ENCODE measurements at regions not wholly inside any gene's neighbourhood (a gene's known extent, or its start where the extent isn't known, plus 50 kb on each side); places are given as distances from the start of the nearest gene placed in this dataset.
"Not testable (repeated sequence)": the region's sequence is repeated elsewhere in the genome, so short reads cannot be mapped to it uniquely, and the experiment has no call there.

DNA sequence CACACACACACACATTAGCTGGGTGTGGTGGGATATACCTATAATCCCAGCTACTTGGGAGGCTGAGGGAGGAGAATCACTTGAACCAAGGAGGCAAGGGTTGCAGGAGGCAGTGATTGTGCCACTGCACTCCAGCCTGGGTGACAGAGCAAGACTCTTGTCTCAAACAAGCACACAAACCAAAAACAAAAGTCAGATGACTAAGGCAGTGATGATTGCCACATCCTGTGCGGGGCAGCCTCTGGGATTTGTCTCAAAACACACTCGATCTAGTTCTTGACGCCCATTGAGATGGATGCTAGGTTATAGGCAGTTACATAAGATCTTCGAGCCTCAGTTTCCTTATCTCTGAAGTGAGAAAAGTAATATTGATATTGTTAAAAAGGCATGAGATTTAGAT is 57.8 kb upstream of the NBPF8 start:
- not testable (repeated sequence) for H3K4me1 Mint-ChIP-seq; H3K36me3 Mint-ChIP-seq (ENCODE audit: low read depth); DNase-seq (ENCODE audit: low read depth, low spot score); H3K27me3 Mint-ChIP-seq (ENCODE audit: low read depth); H3K27ac Mint-ChIP-seq (ENCODE audit: unreplicated experiment); H3K9me3 Mint-ChIP-seq; H3K4me3 Mint-ChIP-seq

DNA sequence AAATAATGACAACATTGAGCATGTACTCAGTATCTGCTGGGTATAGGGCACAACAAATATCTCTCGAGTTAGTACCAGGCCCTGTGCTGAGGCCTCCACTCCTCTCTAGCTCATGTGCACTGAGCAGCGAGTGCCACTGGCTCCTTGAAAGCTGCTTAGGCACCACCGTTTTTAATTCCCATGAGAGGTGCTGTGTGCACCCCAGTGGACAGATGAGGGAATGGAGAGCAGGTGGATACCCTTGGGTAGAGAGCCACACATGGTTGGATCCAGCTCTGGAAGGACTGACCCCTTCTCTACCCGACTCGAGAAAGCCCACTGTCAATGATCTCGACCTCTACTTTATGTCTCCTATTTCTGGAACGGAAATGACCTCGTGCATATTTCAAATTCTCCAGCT is 58.7 kb upstream of the NBPF8 start:
- not testable (repeated sequence) for H3K4me3 Mint-ChIP-seq; H3K27ac Mint-ChIP-seq (ENCODE audit: unreplicated experiment); H3K36me3 Mint-ChIP-seq (ENCODE audit: low read depth); H3K9me3 Mint-ChIP-seq; H3K27me3 Mint-ChIP-seq (ENCODE audit: low read depth); H3K4me1 Mint-ChIP-seq; DNase-seq (ENCODE audit: low read depth, low spot score)
- TF ChIP-seq, protein P1, sequence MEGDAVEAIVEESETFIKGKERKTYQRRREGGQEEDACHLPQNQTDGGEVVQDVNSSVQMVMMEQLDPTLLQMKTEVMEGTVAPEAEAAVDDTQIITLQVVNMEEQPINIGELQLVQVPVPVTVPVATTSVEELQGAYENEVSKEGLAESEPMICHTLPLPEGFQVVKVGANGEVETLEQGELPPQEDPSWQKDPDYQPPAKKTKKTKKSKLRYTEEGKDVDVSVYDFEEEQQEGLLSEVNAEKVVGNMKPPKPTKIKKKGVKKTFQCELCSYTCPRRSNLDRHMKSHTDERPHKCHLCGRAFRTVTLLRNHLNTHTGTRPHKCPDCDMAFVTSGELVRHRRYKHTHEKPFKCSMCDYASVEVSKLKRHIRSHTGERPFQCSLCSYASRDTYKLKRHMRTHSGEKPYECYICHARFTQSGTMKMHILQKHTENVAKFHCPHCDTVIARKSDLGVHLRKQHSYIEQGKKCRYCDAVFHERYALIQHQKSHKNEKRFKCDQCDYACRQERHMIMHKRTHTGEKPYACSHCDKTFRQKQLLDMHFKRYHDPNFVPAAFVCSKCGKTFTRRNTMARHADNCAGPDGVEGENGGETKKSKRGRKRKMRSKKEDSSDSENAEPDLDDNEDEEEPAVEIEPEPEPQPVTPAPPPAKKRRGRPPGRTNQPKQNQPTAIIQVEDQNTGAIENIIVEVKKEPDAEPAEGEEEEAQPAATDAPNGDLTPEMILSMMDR (conservative IDR thresholded peaks at IDR 0.05), result peak; percentile 16

DNA sequence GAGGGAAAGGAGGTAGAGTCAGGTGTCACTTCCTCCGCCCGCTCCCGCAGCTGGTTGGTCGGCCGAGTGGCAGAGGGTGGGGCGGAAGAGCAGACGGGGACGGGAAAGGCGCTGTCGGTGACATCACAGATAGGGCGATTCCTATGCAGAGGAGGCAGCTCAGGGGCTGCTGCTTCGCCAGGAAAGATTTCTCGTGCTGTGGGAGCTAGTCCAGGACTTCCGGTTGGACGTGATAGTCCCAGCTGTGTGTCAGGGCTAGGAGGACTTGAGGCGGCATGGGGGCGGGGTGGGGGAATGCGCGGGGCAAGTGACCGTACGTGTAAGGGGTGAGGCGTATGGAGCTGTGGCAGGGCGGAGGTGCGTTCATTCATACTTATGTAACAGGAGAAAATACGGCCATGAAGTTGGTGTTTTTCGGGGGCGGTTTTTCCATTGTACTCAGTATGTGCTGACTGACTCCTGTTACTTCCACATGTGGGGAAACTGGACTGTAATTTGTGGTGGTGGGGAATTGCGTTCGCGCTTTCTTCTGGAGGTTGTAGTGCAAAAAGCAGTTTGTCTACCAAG is 60.1 kb upstream of the NBPF8 start:
- Mint-ChIP-seq H3K27ac (ENCODE audit: unreplicated experiment) (peak overlapping the region; percentile 100), H3K4me3 (peak overlapping the region; percentile 92)
- not testable (repeated sequence) for H3K36me3 Mint-ChIP-seq (ENCODE audit: low read depth); H3K27me3 Mint-ChIP-seq (ENCODE audit: low read depth); H3K4me1 Mint-ChIP-seq; H3K9me3 Mint-ChIP-seq
- DNase-seq (ENCODE audit: low read depth, low spot score), result peak; percentile 40

DNA sequence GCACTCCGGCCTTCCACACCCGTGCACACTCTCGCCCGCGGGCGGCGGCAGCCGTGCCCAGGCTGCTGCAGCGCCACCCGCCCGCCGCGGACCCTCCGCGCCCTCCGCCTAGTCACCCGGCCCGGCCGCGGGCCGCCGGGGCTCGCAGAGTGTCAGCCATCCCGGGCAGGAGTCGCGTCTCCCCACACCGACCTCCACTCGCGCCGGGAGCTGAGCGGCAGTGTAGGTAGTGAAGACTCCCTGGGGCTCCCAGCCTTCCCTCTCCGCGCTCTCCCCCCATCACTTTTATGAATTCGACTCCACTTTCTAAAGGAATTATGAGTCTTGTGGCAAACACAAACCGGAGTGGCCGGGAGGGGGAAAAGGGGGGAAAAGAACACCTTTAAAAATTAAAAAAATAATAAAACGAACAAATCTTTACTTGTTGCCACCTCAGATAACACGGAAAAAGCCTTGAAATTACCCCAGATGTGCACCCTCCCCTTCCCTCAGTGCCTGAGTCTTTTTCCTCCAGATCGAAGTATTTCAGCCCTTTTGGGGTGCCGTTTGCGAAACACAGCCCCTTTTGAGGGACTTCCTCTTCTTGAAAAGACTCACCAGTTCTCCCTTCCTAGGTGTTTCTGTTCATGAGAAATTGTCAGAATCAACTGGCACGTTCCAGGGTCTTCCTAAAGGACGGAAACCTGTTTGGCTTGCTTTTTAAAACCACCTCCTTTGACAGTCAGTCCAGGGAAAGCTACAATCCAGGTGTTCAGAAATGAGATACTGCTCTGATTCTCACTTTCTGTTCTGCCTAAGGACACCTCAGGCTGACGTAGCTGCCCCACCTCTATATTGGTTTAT is 72.4 kb upstream of the NBPF8 start:
- H3K9me3 Mint-ChIP-seq; H3K27ac Mint-ChIP-seq (ENCODE audit: unreplicated experiment); H3K36me3 Mint-ChIP-seq (ENCODE audit: low read depth); DNase-seq (ENCODE audit: low read depth, low spot score); H3K27me3 Mint-ChIP-seq (ENCODE audit: low read depth); H3K4me1 Mint-ChIP-seq: not testable (repeated sequence)
- peak overlapping the region; percentile 70 for H3K4me3 Mint-ChIP-seq

DNA sequence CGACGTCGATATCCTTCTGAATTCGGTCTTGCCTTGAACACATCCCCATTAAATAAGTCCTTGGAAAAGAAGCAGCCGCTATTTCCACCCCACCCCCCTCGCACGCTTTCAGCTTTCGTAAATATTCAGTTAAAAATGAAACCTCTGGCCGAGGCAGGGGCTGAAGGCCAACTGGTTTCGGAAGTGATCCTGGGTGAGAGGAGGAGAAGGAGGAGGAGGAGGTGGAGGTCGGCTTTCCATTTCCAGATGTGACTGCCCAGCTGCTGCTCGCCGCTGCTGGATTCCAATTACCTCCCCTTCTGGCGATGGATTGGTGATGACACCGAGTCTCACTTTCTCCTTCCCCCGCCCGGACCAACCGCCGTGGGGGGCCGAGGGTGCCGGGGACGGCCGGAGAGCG is 73.1 kb upstream of the NBPF8 start:
- H3K9me3 Mint-ChIP-seq; DNase-seq (ENCODE audit: low read depth, low spot score); H3K4me1 Mint-ChIP-seq; H3K27ac Mint-ChIP-seq (ENCODE audit: unreplicated experiment); H3K36me3 Mint-ChIP-seq (ENCODE audit: low read depth); H3K27me3 Mint-ChIP-seq (ENCODE audit: low read depth): not testable (repeated sequence)
- H3K4me3 Mint-ChIP-seq, result peak overlapping the region; percentile 79

DNA sequence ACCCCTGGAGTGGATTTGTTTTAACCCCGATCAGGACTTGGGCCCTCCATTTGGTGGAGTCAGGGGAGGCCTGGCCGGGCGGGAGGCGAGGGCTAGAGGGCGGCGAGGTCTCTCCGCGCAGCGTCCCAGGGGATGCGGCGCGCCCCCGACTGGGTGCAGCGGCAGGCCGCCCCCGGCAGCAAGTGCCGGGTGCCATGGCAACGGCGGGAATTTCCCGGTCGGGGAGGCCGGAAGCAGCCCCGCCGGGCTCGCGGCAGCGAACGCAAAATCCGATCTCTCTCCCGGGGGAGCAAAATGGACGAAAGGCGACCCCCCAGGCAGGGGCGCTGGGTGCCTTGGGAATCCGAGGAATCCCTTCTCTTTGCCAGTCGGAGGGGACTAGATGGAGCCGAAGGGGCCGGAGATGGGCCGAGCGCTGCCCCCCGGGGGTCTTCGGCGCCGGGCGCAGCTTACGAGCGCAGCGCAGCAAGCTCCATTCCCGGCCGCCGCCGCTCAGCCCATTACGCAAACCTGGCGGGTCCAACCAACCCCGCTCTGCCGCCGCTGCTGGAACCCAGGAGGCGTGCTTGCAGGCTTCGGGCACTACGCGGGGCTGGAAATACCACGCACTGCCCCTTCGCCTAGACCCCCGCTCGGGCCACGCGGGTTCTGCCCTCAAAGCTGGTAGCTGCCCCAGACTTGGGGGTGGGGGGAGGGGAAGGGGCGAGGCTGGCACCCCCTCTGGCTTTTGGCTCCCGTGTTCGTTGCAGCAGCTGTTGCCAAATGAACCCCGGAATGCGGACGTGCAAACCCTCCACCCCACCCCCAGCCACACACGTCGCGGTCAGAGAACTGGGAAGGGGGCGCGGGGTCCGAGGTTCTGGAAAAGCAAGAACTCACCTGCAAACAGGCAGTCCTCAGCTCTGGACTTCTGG is 73.7 kb upstream of the NBPF8 start:
- H3K4me3 Mint-ChIP-seq; H3K9me3 Mint-ChIP-seq; H3K27ac Mint-ChIP-seq (ENCODE audit: unreplicated experiment); DNase-seq (ENCODE audit: low read depth, low spot score); H3K27me3 Mint-ChIP-seq (ENCODE audit: low read depth); H3K4me1 Mint-ChIP-seq; H3K36me3 Mint-ChIP-seq (ENCODE audit: low read depth): not testable (repeated sequence)

DNA sequence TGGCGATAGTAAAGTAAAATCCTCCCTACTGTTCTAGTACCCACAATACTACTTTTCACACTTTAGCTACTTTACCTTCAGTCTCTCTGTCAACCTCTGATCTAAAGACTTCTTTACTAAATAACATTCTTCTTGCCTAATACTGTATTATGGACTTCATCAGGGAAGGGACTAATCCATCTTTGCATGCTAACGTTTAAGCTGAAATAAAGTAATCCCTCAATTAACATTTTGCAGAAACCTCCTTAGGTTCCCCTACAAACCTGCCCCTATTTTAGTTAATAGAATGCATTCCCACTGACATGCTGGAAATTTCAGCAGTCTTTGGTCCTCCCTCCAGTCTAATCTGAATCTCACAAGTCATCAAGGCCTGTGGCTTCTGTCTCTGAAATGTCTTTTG is 99.1 kb upstream of the NBPF8 start:
- not testable (repeated sequence) for H3K27me3 Mint-ChIP-seq (ENCODE audit: low read depth); H3K27ac Mint-ChIP-seq (ENCODE audit: unreplicated experiment); H3K4me1 Mint-ChIP-seq; H3K36me3 Mint-ChIP-seq (ENCODE audit: low read depth); DNase-seq (ENCODE audit: low read depth, low spot score); H3K4me3 Mint-ChIP-seq; H3K9me3 Mint-ChIP-seq

DNA sequence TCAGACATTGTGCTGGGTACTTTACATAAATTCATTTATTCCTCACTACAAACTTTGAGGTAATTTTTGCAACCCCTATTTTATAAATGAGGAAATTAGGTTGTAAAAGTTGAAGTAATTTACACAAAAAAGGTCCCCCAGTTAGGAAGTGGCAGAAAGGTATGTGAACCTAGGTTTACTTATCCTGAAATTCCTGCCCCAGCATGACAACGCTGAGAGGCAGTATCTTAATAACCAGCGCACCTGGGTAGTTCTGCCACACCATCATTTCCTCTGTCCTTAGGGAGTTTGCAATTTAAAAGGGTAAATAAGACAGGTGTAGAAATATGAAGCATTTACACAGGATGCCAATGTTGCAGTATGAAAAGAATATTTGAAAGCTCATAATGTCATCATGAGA is 102.9 kb upstream of the NBPF8 start:
- not testable (repeated sequence) for H3K4me1 Mint-ChIP-seq; H3K4me3 Mint-ChIP-seq; H3K27ac Mint-ChIP-seq (ENCODE audit: unreplicated experiment); H3K9me3 Mint-ChIP-seq; H3K27me3 Mint-ChIP-seq (ENCODE audit: low read depth); H3K36me3 Mint-ChIP-seq (ENCODE audit: low read depth); DNase-seq (ENCODE audit: low read depth, low spot score)

DNA sequence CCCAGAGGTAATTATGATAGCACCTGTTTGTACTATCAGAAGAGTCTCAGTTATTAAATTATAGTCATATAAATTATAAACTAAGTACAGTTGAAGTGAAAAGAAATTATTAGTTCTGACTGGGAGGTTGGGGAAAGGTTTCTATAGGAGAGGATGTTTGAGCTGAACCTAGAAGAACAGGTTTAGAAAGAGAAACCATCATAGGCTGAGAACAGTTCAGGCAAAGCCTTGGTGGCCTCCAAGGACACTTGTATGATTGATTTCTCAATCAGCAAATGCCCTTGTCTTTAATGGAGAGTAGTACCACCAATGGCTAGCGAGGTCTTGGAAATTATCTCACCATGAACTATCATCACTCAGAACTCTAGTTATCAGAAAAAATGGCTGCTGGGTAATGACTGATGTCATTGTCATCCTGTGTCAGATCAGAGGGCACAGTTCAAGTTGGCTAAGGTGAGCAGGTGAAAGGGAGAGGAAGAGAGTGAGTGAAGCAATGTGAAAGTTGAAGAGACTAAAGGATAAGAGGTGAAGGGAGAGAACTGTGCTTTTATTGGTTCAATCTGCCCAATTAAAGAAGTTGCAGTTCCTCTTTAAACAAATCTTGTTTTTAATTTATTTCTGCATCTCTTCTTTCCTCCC is 105.8 kb upstream of the NBPF8 start:
- not testable (repeated sequence) for H3K4me1 Mint-ChIP-seq; H3K4me3 Mint-ChIP-seq; H3K27ac Mint-ChIP-seq (ENCODE audit: unreplicated experiment); H3K9me3 Mint-ChIP-seq; H3K36me3 Mint-ChIP-seq (ENCODE audit: low read depth); H3K27me3 Mint-ChIP-seq (ENCODE audit: low read depth); DNase-seq (ENCODE audit: low read depth, low spot score)

DNA sequence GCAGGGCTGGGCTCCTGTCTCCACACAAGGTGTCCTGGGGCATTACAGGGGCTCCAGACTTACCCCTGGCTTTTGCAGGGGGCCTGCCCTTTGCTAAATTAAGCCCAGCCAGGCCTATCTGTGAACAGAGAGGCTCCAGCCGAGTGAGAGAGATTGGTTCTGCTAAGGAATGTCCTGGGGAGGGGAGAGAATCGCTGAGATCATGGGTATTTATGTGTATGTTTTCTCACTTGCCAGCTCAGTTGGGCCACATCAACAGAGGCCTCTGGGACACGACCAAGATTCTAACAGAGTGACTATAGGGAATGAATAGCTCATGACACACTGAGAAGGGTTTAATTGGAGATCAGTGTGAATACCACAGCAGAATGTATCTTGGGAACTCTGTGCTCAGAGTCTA is 109.8 kb upstream of the NBPF8 start:
- H3K4me1 Mint-ChIP-seq; H3K27ac Mint-ChIP-seq (ENCODE audit: unreplicated experiment); H3K36me3 Mint-ChIP-seq (ENCODE audit: low read depth); H3K9me3 Mint-ChIP-seq; H3K27me3 Mint-ChIP-seq (ENCODE audit: low read depth); DNase-seq (ENCODE audit: low read depth, low spot score); H3K4me3 Mint-ChIP-seq: not testable (repeated sequence)

DNA sequence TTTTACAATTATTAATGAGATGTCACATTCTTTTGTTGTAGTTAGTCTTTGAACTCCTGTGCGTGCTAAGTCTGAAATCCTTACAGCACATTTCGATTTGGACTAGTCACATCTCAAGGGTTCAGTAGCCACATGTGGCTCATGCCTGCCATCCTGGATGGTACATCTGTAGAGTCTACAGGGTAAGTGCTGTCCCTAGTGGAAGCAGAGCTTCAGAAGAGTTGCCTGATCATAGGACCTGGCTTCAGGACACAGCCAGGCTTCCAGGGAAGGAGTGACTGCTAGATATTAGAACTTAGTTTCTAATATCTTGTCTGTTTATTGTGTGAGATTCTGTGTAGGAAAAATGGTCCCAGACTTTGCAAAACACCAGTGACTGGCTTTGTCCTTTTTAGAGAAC is 110.5 kb upstream of the NBPF8 start:
- DNase-seq (ENCODE audit: low read depth, low spot score); H3K27me3 Mint-ChIP-seq (ENCODE audit: low read depth); H3K27ac Mint-ChIP-seq (ENCODE audit: unreplicated experiment); H3K4me3 Mint-ChIP-seq; H3K36me3 Mint-ChIP-seq (ENCODE audit: low read depth); H3K9me3 Mint-ChIP-seq; H3K4me1 Mint-ChIP-seq: not testable (repeated sequence)

DNA sequence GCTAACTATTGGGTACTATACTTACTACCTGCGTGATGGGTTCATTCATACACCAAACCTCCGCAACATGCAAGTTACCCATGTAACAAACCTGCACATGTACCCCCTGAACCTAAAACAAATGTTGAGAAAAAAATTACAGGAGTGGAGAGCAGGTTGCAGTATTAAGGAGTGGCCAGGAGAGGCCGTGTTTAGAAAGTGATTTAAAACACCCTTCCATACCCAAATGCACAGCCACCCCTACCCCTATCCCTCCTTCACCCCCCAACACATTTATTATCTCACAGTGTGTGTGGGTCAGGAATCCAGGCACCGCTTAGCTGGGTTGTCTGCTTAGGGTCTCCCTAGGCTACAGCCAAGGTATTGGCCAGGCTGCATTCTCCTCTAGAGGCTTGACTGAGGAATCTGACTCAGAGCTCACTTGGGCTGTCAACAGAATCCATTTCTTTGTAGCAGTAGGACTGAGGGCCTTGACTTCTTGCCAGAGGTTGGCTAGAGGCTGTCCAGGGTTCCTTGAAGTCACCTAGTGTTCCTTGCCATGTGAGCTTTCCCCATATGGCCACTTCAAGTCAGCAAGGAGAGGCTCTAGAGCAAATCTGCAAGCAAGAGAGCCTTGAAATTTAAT is 115.3 kb upstream of the NBPF8 start:
- H3K27me3 Mint-ChIP-seq (ENCODE audit: low read depth); H3K27ac Mint-ChIP-seq (ENCODE audit: unreplicated experiment); H3K36me3 Mint-ChIP-seq (ENCODE audit: low read depth); H3K4me3 Mint-ChIP-seq; H3K4me1 Mint-ChIP-seq; H3K9me3 Mint-ChIP-seq; DNase-seq (ENCODE audit: low read depth, low spot score): not testable (repeated sequence)
